ENCODE measurements at regions not wholly inside any gene's neighbourhood (a gene's known extent, or its start where the extent isn't known, plus 50 kb on each side); places are given as distances from the start of the nearest gene placed in this dataset.

DNA sequence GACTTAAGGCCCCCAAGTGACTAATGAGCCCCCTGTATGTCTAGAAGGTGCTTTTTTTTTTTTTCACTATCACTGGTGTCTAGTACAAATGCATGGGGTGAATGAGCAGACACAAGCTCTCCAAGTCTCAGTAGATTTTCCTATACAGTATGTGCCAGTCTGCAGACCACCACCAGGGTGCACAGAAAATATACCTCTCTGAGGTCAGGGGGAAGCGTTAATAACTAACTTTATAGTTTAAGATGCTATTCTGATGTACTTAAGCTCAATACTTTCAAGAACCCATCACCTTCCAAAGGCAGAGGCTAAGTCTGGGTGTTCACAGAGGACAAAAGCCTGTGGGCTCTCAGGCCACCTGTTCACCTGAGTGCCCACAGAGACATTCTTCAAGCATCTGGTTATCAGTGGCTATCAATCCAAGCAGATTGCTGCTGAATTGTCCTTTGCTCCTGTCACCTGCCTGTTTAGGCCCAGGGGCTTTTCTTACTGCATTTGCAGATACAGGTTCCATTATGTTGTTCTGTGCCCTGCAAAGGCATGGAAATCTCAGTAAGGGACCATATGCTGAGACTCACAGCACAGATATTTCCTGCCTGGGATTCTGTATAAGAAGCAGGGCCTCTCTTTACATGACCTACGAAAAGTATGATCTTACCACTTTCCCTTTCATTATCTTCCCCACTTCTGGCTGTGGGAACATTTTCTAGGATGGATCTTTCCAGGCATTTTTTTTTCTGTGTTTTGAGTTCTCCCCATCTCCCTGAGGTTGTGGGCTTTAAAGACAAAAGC lies 534.6 kb downstream of the TNS1 start:
- no peak for DNase-seq

DNA sequence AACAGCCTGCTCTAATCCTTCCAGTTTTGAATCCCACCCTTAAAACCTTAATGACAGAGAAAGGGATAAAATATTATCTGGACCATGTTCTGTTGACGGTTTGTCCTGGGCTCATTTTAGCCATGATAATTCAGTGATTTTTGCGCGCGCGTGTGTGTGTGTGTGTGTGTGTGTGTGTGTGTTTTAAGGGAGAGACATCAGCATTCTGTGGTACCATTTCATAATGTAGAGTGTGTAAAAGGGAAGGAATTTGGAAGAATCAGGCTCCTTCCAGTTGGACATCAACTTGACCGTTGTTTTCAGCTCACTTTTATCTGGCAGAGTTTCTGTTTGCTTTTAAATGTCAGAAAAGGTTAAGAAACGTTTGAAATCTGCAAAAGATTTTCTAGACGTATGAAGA lies 535.5 kb downstream of the TNS1 start:
- DNase-seq, result no peak

- no peak for DNase-seq
Measured at GRCh38 chr2:217466805-217467204, 536.0 kb downstream of the TNS1 start.

DNA sequence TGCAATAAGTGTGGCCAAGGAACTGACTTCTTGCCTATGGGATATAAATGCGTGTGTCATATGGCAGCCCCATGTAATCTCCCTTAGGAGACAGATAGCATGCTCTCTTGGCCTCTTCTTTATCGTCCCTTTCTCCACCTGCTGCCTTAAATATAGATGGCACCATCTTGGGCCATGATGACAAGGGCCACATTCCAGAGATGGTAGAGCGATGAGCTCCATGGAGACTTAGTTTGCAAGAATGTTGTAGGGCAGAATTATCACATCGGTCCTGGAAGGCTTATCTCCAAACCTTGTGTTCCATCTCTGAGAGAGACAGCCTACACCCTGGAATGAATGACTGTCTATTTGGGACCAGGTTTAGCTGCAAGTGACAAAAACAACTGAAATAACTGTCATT lies 536.7 kb downstream of the TNS1 start:
- DNase-seq, result no peak

GRCh38 chr2:217465100-217465499 lies 537.7 kb downstream of the TNS1 start:
- DNase-seq, result no peak

- no peak for DNase-seq
Measured at GRCh38 chr2:217463402-217464075, 539.3 kb downstream of the TNS1 start.

DNA sequence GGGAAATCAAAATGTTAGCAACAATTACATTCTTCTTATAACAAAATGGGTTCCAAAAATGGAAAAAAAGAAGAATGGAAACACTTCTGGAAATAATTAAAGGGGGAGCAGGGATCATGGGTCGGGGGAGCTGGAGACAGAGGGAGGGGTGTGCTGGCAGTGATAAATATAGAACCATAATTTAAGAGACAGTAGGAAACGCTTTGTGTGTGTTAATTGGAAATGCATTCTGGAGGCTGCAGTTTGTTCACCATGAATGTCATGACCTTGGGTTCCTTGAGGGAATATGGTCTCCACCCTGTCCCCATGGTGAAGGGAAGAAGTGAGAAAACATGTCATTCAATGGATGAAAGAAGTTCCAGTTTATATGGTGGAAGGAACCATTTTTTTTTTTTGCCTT lies 540.7 kb downstream of the TNS1 start:
- DNase-seq, result no peak

GRCh38 chr2:217461674-217462073 lies 541.1 kb downstream of the TNS1 start:
- no peak for DNase-seq

DNA sequence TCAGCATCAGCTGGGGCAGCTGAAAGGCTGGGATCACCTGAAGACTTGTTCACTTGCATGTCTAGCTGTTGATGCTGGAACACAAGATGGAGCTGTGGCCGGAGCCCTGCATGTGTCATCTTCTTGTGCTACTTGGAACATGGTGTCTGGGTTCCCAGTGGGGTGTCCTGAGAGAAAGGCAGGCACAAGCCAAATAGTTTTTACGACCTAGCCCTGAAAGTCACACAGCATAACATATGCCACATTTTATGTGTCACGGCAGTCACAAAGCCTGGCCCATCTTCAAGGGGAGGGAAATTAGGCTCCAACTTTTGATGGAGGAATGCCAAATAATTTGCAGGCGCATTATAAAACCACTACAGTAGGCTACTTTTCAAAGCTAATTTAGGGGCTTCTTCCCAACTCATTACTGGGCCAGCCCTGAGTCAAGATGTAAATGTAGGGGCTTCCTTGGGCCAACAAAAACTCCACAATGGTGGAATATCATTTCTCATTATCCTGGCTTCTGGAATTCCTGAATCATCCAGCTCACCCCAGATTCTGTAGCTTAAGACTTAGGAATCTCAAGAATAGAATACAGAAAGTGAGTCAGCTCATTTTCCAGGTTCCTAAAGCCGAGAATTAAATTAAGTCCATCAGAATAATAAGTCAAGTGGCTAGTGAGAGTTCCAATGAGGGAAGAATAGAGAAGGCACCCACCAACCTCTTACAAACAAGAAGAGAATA lies 543.0 kb downstream of the TNS1 start:
- DNase-seq, result no peak

GRCh38 chr2:217459016-217459415 lies 543.8 kb downstream of the TNS1 start:
- DNase-seq, result no peak

DNA sequence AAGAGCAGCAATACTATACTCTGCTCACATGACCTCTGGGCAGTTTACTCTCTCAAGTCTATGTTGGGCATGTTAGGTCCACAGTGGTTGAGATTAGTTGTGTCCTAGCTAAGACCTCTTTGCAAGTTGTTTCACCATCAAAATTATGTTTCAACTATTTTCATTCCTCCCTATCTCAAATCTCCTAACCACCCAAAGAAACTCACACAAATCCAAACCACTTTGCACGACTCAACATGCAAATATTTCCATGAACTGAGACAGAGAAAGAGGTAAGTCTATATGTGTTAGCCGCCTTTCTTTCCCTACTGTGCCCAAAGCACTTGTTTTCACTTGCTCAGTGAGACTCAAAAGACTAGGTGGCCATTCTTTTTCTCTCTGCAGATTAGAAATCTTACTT lies 546.8 kb downstream of the TNS1 start:
- DNase-seq, result no peak

DNA sequence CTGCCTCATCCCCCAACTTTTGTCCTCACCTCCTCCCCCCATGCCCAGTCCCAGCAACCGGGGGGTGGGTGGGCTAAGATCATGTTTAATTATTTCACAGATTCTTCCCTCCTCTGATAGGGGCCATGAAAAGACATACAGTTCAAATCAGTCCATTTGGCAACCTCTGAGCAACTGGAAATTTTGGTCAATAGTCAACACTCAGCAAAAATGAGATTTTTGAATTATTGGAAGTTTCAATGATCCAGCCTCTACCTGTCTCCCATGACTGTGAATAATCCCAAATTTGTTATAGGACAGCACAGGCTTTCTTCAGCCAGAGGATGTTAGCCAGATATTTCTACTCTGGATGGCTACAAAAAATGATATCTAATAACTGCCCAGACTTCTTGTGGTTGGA lies 549.9 kb downstream of the TNS1 start:
- DNase-seq, result no peak

GRCh38 chr2:217451666-217452065 lies 551.1 kb downstream of the TNS1 start:
- no peak for DNase-seq

DNA sequence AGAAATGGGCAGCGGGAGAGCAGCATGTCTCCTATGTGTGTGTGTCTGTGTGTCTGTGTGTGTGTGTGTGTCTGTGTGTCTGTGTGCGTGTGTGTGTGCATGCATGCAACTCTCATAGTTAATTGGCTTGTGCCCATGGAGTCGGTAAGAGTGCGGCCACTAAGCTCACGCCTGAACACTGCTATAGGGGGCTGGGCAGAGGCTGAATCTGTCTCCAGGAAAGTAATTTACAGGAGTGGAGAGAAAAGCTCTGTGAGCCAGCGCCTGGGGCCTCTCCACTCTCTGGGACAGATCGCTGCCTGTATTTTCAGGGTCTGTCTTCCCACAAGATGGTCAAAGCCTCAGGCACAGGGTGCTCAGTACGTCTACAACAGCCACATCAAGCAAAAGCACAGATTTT lies 553.4 kb downstream of the TNS1 start:
- no peak for DNase-seq

DNA sequence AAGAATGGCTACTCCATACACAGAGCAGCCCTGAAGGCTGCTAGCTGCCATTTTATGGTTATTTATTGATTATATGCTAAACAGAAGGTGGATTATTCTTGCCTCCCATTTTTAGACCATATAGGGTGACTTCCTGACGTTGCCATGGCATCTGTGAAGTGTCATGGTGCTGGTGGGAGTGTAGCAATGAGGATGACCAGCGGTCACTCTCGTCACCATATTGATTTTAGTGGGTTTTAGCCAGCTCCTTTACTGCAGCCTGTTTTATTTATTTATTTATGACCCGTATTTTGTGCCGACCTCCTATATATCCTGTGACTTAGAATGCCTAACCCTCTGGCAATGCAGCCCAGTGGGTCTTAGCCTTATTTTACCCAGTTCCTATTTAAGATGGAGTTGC lies 553.9 kb downstream of the TNS1 start:
- DNase-seq, result no peak

DNA sequence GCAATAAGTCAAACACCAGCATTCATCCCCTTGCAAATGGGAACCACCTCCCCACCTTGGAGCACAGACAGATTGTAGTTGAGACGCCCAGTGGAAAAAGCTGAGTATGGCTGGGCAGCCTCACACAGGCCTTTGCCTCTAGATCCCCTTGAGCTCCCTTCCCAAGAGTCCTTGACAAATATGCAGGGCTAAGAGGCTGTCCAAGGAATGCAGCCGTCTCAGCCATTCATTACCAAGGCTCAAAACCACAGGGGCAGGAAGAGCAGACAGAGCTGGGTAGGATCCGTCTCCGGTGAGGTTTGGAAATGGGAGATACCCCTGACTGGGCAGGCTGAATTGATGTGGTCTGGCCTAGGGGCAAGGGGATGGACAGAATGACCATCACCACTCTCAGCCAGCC lies 557.1 kb downstream of the TNS1 start:
- DNase-seq, result no peak

GRCh38 chr2:217444932-217445331 lies 557.9 kb downstream of the TNS1 start:
- no peak for DNase-seq

DNA sequence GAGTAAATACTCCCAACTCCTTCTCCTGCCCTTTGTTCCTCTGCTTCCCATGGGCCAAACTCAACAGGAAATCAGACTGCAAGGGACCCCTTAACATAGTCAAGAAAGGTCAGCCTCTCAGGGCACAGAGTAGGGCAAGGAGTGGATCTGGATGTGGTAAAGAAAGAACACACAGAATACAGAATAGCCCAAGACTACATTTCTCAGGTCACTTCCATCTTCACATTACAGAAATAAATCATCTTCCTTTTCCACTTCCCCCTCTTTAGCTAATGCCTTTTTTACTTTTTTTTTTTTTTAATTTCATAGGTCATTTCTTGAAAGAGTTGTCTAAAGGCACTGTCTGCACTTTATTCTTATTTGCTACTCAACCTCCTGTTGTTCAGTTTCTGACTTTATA lies 558.3 kb downstream of the TNS1 start:
- no peak for DNase-seq

GRCh38 chr2:217443601-217444000 lies 559.2 kb downstream of the TNS1 start:
- DNase-seq, result no peak

- no peak for DNase-seq
Measured at GRCh38 chr2:217440000-217440399, 562.8 kb downstream of the TNS1 start.

DNA sequence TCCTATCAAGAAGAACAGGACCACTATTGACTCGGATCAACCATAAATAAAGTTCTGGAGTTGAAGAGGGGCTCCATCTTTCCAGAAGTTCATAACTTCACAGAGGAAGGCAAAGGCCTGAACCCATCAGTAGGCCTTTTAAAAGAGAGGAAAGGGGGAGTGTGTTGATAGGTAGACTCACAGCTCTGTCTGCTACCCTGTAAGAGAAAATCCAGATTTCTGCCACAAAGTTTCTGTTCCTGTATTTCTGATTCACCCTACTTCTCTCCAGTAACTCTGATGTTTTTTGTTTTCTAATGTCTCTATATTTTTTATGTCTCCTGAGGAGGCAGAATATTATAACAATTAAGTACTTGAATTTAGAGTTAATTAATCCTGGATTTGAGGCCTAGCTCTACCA lies 564.0 kb downstream of the TNS1 start:
- no peak for DNase-seq

GRCh38 chr2:217438136-217438535 lies 564.7 kb downstream of the TNS1 start:
- no peak for DNase-seq

DNA sequence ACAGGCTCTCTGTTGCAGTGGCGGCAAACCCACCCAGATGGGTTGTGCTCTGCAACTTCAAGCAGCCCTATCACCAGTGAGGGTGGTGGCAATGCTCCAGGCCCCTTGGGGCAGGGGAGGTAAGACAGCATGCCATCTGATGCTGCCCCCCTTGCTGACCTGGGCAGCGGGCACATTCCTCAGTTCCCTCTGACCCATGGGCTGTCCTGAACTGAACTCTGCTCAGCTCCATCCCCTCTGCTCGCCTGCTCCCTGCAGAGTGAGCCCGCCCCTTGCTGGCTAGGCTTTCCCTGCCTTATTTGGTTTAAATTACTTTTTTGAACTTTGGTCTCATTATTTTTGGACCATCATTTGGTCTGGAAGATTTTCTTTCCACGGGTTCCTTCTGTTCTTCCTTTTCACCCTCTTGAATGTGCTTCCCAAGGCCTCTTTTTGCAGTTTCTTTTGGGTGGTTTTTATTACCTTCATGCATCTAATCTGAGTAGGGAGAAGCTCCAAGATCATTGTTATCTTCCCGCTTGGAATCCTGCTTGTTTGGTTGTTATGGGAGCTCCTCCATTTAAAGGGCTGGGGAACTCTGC lies 565.4 kb downstream of the TNS1 start:
- DNase-seq, result no peak

DNA sequence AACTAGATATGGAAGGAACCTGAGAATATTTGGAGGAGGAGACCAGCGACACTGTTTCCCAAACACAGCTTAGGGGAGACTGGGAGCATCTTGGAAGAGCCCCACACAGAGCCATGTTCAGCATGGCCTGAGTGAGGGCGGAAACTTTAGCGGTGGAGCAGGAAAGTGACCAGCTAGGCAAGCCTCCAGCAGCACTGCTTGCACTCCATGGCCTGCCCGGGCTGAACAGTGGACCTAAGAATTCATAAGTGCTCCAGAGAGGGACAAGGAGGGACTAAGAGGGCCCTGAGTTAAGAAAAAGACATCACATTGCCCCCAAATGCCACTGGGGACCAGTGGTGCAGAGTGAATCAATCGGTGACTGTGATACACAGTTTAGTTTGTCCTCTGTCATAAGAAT lies 566.4 kb downstream of the TNS1 start:
- no peak for DNase-seq
